Psoas muscle (tissue), 7 donors: ENCODE measurements at regions not wholly inside any gene's neighbourhood (a gene's known extent, or its start where the extent isn't known, plus 50 kb on each side); places are given as distances from the start of the nearest gene placed in this dataset.

Experiments used
- ATAC-seq, 4 donors: fragments of 200-7000 bp; cut with Tn5 transposase; one replicate each; pipeline ENCODE4 v1.9.1; 2020; ENCODE audit warnings: moderate library complexity in 3 of 4, mild to moderate bottlenecking in 2 of 4
- DNase-seq, 2 donors: peaks; one replicate each; pipeline ENCODE4 v3.0.0-alpha.2; 2020
- H3K27ac ChIP-seq: fragments of 200-600 bp; one replicate; pipeline ENCODE4 v1.8.0; 2022
- H3K27me3 ChIP-seq, 3 donors: fragments of 200-600 bp in 1 of 3; one replicate each; pipeline versions ENCODE4 v1.6.1 to v1.8.0; 2013 to 2022; ENCODE audit warnings: low read length in 2 of 3, mild to moderate bottlenecking in 2 of 3, moderate library complexity in 1 of 3; ENCODE audit not compliant: insufficient read depth in 3 of 3
- H3K36me3 ChIP-seq, 2 donors: fragments of 200-600 bp in 1 of 2; one replicate each; pipeline versions ENCODE4 v1.6.1 to v1.8.0; 2013 to 2022; ENCODE audit warnings: low read depth in 1 of 2, mild to moderate bottlenecking in 1 of 2, moderate library complexity in 1 of 2; ENCODE audit not compliant: insufficient read depth in 1 of 2
- H3K4me1 ChIP-seq: fragments of 200-600 bp; one replicate; pipeline ENCODE4 v1.8.0; 2022
- H3K4me3 ChIP-seq: fragments of 200-600 bp; one replicate; pipeline ENCODE4 v1.8.0; 2022; ENCODE audit warnings: mild to moderate bottlenecking
- H3K9me3 ChIP-seq: fragments of 200-600 bp; one replicate; pipeline ENCODE4 v1.8.0; 2022
- CTCF ChIP-seq: fragments of 200-600 bp; IDR thresholded peaks from one replicate; pipeline ENCODE4 v1.8.0; 2022; ENCODE audit warnings: antibody characterized with exemption
- WGBS, 3 donors: extraction: QIAGEN DNeasy Blood & Tissue Kit; methylation state at CpG; one replicate each; pipeline versions ENCODE4 v1.1.6 to v1.1.7; 2013; 5-methylcytosine and 5-hydroxymethylcytosine counted together
- intact Hi-C, 2 donors: fragments of 100-400 bp; cut with DNase I; formaldehyde crosslinking; loops; one replicate each; pipeline versions ENCODE4 v1.11.0 to v1.14.2; 2022
- donor health status: healthy with polysubstance abuse.
- donor health status: DM: no; HTN: no; CAD: no; lungs with moderate emphysema.
- donor health status: Bipolar disorder and iron deficiency.
- donor health status: healthy.
- donor health status: DM: yes; HTN: yes; CAD: no.
- donor health status: DM: no; HTN: no; CAD: no.
- donor health status: DM: yes; HTN: yes; CAD: no.

GRCh38 chr2:118295592-118296390 lies 207.5 kb downstream of the INSIG2 start:
- intact Hi-C loops, result no loop called here
- H3K36me3 ChIP-seq, result no peaks in the 10 kb centered on the region
- H3K4me1 ChIP-seq, result no peaks in the 10 kb centered on the region
- no peak overlapping the region for H3K27ac ChIP-seq
- H3K27me3 ChIP-seq, result peaks cover 0 to 2% (median under 1%) of the 10 kb centered on the region in 3 donors
- ATAC-seq, result no peak
- TF ChIP-seq CTCF, result no peak
- 81 to 89% (median 82%) methylated on average over 9 of the region's 9 CpGs for WGBS, 3 donors
- no peak for DNase-seq
- H3K9me3 ChIP-seq, result no peaks in the 10 kb centered on the region
- H3K4me3 ChIP-seq, result no peak overlapping the region

GRCh38 chr2:118294063-118294462 lies 205.8 kb downstream of the INSIG2 start:
- Histone ChIP-seq H3K4me1 (no peaks in the 10 kb centered on the region), H3K27ac (no peak overlapping the region), H3K4me3 (no peak overlapping the region), H3K9me3 (no peaks in the 10 kb centered on the region), H3K36me3 (no peaks in the 10 kb centered on the region), H3K27me3 (peaks cover 0 to 2% (median 0%) of the 10 kb centered on the region in 3 donors)
- intact Hi-C loops, result no loop called here
- WGBS, 3 donors, result 92 to 99% (median 93%) methylated on average over 1 of the region's 1 CpG
- no peak for TF ChIP-seq CTCF
- no peak for DNase-seq
- ATAC-seq, result no peak

- DNase-seq (no peak), ATAC-seq (no peak)
- H3K27ac ChIP-seq, result no peak overlapping the region
- peaks cover 0 to 2% (median 0%) of the 10 kb centered on the region in 3 donors for H3K27me3 ChIP-seq
- TF ChIP-seq CTCF, result no peak
- 34 to 70% (median 47%) methylated on average over 2 of the region's 2 CpGs for WGBS, 3 donors
- H3K36me3 ChIP-seq, result no peaks in the 10 kb centered on the region
- no peak overlapping the region for H3K4me3 ChIP-seq
- intact Hi-C loops, result no loop called here
- H3K9me3 ChIP-seq, result no peaks in the 10 kb centered on the region
- no peaks in the 10 kb centered on the region for H3K4me1 ChIP-seq
Measured at GRCh38 chr2:118292991-118293390, 204.7 kb downstream of the INSIG2 start.

- ATAC-seq (no peak), DNase-seq (no peak)
- Histone ChIP-seq H3K4me3 (no peak overlapping the region), H3K27me3 (no peaks in the 10 kb centered on the region), H3K9me3 (no peaks in the 10 kb centered on the region), H3K27ac (no peak overlapping the region), H3K4me1 (no peaks in the 10 kb centered on the region), H3K36me3 (no peaks in the 10 kb centered on the region)
- intact Hi-C loops, result no loop called here
- 49 to 57% (median 55%) methylated on average over 3 of the region's 3 CpGs for WGBS, 3 donors
- no peak for TF ChIP-seq CTCF
Measured at GRCh38 chr2:118291251-118291880, 203.1 kb downstream of the INSIG2 start.
